ENCODE measurements at regions not wholly inside any gene's neighbourhood (a gene's known extent, or its start where the extent isn't known, plus 50 kb on each side); places are given as distances from the start of the nearest gene placed in this dataset.
"Not testable (repeated sequence)": the region's sequence is repeated elsewhere in the genome, so short reads cannot be mapped to it uniquely, and the experiment has no call there.

DNA sequence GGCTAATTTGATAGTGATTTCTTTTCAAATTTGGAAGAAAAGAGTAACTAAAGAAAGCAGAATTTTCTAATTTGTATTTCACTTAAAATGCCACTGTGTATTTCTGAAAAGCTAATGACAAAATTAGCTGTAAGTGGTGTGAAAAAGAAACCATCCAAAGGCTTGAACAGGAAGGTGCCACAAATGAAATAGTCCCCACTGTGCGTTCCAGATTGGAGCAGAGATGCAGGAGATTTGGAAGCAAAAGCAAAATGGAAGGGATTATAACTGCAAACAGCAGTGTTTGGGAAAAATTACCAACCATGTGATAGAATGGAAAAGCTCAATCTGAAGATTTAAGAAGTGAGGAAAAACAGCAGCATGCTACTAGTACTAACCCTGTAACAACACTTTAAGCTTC is 498.7 kb downstream of the SUCLG1 start:
- no peak for DNase-seq

DNA sequence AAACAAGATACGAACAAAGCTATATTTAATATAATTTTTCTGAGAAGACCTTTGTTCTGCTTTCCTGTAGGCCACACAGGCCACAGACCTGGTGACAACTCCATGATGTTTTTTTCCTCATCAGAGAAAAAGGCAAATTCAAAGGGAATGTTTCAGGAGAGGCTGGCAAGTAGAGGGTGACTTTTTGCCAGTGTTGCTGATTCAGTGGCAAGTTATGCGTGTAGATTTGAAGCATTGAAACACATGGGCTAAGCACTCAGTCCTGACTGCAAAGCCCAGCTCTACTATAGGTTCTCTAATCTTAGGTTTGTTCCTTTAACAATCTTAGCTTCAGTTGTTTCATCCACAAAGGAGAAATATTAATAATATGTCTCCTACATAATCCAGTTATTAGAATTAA is 499.8 kb downstream of the SUCLG1 start:
- no peak for DNase-seq

DNA sequence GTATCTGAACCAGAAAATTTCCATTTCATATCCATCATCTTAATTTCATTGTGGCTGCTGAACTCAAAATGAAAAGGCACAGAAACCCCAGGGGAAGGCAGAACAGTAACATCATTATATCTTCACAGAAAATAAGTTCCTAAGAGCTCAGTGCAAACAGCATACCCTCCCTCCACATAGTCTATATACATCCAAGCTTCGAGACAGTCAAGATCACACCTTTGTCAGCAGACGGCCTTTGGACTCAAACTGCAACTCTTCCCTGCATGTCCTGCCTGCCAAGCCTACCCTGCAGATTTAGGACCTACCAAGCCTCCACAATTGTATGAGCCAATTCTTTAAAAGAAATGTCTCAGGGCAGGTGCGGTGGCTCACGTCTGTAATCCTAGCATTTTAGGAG is 502.1 kb downstream of the SUCLG1 start:
- DNase-seq = no peak

DNA sequence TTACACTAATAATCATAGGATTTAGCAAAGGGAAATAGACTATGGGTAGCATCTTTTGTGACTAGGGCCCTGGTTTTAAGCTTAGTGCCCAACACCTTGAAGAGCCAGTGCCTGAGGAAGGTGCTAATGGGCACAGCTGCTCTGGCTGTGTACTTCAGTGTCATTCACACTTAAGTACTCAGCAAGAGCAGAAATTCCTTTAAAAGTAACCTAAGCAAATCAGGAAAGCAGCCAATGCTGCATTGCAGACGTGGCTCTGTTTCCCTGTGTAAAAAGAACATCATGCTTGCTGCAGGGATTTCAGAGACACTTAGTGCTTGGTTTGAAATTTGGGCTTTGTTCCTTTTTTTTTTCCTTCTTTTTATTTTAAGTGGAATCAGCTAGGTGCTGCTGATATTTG is 505.4 kb downstream of the SUCLG1 start:
- DNase-seq = no peak

DNA sequence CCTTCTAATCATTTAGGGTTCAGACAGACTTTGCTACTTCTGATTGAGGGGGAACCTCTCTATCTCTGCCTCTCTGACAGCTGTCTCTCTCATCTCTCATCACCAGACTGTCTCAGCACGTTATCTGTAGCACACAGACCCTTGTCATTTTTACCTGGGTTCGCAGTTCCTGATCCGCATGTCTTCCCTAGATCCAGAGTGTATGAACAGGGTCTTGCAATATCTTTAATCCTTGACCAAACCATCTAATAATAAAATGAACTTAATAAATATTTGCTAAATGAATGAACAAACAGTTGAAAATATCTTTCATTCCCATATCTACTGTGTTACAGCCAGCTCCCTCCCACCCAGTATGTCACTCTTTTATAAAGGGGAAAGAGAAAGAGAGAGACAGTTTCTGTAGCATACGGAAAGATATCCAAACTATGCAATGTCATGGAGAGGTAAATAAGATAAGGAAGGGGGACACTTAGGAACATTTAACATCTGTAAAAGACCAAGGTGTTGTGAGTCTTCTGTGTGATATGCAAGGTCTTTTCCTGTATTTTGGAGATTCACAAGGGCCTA is 507.6 kb downstream of the SUCLG1 start:
- DNase-seq = no peak

DNA sequence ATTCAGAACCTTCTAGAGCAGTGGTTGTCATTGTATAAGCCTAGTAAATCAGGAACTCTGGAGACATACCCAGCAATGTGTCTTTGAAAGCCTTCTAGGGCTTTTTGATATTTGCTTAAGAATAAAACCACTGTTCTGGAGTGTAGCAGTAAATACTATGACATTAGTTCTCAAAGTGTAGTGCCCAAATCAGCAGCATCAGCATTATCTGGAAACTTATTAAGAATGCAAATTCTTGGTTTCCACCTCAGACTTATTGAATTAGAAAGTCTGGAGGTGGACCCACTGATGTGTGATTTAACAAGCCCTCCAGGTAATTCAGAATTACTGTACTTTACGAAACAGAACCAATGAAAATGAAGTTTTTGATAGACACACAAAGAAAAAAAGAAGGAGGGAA is 509.7 kb downstream of the SUCLG1 start:
- DNase-seq = no peak

DNA sequence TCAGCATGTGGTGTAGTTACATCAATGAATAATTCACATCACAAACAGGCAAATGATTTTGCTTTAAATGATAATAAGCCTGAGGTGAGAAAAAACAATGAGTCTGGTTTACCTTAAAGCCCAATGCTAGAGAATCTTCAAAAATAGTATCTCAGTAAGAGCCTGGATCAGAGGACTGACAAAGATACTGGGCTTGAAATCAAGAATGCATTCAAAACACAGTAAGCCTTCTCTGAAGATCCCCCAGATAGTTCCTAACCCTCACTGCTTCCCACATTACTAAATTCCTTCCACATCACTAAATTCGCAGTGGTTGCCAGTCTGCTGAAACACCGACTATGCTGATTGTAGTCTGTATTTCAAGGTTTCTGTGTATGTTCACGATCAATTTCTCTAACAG is 514.9 kb downstream of the SUCLG1 start:
- peak; percentile 27 for DNase-seq

DNA sequence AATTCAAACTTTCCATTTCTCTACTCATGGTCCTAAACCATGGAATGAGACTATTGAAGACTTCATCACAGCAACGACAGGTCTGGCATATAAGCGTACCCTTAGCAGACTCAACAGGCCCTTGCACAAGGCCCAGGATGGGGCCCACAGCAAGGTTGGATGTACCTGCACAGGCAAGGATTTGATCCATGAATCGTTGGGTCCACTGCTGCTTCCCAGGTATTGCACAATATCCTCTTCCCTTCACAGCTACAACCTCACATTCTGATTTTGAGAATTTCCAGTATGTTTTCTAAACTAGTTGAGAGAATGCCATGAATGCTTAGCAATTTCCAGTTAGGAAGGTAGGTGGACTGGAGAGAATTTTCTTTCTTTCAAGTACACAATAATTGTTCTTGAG is 515.8 kb downstream of the SUCLG1 start:
- no peak for DNase-seq

DNA sequence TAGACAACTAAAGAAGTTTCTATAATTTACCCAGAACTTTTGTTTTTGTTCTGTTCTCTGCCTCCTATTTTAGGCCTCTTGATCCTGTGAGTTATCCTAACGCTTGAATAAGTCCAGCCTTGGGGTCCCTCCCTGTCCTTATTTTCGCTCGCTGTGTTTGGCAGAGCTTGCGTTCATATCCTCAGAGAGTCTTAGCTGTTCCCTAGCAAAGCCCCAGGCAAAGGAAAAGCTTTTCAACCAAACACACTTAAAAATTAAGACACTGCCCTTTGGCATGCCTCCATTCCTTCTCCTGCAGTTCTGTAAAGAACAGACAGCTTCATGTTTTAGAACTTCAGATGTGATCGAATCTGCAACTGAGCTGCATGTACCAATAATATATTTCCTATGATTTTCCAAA is 517.2 kb downstream of the SUCLG1 start:
- peak; percentile 34 for DNase-seq

DNA sequence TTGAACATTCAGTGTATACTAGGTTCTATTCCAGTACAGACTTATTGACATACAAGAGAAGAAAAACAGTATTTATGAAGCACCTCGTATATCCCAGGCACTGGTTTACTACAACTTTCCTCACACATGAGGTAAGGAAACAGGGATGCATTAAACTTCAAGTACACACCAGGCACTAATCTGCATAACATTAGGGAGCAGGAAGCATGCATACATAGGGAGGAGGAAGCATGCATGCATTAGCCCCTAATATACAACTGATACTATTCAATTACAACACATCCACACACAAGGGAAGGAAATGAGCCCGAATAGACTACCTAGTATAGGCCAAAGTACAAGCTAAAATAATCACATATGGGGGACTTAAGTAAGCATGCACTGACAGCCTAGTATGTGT is 525.3 kb downstream of the SUCLG1 start:
- DNase-seq = no peak

DNA sequence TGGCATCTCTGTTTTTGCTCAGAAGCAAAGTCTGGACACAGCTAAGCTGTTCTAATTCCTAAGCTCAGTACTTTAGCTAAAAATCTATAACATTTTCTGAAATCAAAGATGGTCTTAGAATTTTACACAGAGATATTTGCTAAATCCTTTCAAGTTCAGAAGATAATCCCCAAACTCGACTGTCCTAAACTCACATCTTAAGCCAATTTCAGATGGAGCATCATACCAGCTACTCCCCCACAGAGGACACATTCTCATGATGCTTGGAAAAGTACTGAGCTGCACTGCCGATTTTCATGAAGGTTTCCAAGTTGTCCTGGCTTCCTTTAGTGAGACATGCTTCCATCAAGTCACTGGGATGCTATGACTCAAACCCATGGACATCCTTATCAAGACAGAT is 535.5 kb downstream of the SUCLG1 start:
- DNase-seq = no peak

DNA sequence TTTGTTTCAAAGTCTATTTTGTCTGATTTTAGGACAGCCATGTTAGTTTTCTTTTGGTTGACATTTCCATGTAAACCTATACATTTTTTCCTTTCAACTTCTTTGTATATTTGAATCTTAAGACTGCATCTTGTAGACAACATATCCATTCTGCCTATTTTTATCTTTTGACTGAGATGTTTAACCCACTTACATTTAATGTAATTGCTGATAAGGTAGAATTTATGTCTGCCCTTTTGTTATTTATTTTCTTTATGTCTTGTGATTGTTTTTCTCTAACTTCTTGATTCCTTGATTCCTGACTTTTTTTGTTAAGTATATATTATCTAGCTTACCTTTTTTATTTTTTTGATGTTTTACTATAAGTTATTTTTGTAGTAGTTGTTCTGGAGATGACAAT is 542.5 kb downstream of the SUCLG1 start:
- no peak for DNase-seq

DNA sequence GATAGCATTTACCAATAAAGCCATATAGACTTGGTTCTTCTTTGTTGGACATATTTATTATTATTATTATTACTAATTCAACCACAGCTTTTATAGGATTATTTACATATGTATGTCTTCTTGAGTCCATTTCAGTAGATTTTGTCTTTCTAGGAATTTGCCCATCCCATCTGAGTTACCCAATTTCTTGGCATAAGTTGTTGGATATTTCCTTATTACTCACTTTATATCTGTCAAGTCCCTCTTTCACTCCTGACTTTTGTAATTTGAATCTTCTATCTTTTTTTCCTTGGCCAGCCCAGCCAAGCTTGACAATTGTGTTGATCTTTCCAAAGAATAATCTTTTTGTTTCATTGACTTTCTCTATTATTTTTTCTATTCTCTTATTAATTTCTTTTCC is 543.7 kb downstream of the SUCLG1 start:
- DNase-seq = no peak

DNA sequence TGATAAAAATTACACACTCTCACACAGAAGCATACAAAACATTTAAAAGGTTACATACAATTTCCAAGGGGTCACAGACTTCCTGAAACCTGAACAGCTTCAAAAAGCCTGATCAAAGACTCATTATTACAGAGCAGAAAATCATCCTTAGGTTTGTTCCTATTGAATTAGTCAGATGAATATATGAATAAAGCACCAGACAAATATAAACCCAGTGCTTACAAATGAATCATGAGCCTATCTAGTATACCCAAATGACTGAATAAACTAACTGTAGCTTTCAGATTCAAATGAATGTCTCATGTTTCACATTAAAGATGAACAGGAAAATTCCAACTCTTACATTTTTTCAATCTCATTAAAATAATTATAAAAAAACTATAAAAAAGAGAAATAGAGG is 550.3 kb downstream of the SUCLG1 start:
- no peak for DNase-seq

DNA sequence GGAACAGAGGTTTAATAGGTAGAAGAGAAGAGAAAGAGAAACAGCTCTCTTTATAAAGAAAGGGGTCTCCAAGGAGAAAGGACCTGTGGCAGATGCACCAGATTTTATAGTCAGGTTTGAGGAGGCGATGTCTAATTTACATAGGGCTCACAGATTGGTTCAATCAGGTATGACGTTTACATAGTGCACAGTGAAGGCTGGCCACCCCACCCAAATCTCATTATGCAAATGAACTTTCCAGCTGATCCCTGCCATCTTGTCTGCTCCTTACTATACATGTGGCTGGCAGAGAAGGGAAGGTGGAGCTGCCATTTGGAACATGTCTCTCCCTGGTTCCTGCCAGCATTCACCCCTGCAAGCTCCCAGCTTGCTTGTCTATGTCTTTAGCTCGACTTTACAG is 557.8 kb downstream of the SUCLG1 start:
- no peak for DNase-seq

DNA sequence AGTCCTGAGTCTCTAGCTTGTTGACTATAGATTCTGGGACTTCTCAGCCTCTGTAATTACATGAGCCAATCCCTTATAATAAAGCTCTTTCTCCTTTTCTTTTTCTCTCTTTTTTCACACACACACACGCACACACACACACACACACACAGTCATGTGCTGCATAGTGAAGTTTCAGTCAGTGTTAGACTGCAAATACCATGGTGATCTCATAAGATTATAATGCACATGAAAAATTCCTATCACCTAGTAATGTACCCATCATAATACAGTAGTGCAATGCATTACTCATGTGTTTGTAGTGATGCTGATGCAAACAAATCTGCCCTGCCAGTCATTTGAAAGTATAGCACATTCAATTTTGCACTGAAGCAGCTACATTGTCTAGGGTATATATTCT is 558.2 kb downstream of the SUCLG1 start:
- no peak for DNase-seq

DNA sequence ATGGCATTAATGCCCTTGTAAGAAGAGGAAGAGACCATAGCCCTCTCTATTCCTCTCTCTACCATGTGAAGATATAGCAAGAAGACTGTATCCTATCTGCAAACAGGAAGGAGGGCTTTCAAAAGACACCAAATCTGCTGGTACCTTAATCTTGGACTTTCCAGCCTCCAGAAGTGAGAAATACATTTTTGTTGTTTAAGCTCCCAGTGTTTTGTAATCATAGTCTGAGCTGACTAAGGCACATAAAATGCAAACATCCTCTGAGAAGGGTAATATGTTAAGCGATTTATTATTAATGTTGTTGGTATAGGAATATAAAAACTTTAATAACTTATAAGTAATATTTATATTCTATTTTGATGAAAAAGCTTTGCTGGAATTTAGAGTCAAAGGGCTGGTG is 559.8 kb downstream of the SUCLG1 start:
- DNase-seq = no peak

DNA sequence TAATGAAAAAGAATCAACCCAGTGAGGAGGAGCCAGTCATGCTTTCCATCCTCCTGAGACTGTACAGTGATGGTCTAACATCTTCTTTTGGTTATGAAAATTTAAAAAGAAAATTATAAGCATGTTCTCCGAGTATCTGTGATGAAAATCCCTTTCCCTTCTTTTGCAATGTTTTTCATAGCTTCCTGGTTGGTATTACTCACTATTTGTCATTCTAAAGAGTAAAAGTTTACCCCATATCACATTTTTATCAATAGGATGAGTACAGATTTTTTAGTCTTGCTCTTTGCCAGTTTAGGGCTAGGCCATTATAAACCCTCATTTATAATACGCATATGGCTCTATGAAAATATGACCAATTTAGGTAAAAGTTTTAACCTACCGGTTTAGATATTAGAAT is 564.1 kb downstream of the SUCLG1 start:
- no peak for DNase-seq

DNA sequence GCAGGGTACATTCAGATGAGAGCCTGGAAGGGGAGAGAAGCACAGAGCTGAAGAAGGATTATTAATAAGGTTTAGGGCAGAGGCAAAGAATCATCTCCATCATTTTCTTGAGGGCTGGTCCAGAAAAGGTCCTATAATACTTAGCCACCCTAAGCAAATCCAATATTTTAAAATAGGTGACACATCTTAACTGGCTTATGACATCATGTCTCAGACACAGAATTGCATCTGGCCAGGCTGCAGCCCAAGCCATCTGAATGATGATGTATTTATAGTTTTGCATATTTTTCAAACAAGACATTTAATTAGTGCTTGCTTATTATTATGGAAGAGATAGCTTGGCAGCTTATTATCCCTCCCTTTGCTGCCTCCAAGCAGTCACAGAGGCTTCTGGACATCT is 571.3 kb downstream of the SUCLG1 start:
- no peak for DNase-seq

DNA sequence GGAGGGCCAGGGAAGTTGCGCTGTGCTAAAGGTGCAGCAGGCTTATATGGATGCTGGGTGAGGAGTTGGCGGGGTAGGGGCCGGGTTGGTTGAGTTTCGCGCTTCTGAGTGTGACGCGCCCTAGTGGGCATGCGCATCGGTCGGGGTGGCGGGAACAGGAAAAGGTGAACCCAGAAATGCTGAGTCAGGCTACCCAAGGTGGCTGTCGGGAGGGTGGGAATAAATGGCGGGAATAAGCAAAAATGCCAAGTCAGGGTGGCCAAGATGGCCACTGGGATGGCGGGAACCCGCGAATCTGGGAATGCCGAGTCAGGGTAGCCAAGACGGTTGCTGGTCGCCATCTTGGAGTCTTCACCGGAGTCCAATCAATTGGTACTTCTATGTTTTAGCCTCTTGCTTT is 580.0 kb downstream of the SUCLG1 start:
- no peak for DNase-seq

DNA sequence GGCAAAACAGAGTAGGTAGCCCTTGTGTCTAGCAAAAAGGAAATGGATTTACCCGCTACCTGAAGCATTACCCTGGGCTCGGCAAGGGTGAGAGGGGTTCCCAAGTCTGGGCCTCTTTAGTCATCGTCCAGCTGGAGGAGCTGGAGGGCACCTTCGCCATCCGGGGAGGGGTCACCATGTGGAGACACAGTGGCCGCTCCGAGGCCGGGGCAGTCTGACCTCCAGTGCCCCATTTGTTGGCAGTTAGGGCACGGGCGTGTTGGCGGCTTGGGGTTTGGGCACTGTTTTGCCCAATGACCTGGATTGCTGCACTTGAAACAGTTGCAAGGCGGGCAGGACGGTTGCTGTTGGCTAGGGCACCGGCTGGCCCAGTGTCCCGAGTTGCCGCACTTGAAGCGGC is 581.8 kb downstream of the SUCLG1 start:
- DNase-seq = not testable (repeated sequence)

DNA sequence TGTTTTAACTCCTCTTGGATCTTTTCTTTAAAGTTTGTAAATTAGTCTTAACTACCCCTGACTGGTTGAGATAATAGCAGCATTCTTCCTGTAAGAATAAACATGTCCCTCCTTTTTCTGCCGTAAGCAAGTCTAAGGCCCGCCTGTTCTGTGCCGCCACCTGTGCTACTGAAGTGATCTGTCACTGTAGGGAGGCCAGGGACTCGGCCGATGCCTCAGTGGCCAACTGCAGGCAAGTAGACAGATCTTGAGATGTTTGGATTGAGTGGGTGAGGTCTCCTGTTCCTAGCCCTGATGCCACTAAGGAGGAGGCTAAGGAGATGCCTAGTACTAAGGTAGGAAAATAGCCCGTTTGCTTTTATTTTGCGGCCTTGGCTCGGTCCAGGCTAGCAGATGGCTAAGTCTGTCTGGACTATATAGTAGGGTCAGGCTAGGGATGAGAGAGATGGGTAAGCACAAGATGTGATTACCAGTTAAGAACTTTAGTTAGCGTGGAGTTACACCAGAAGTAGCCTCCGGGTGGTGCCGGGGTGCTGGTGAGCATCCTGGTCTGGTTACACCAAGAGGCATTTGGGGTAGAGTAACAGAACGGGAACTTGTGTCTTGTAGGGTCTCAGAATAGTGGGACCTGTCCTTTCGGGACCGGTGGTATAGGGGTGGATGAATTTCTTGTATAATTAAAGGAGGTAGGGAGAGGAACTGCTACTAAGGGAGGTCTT is 584.2 kb downstream of the SUCLG1 start:
- no peak for DNase-seq

DNA sequence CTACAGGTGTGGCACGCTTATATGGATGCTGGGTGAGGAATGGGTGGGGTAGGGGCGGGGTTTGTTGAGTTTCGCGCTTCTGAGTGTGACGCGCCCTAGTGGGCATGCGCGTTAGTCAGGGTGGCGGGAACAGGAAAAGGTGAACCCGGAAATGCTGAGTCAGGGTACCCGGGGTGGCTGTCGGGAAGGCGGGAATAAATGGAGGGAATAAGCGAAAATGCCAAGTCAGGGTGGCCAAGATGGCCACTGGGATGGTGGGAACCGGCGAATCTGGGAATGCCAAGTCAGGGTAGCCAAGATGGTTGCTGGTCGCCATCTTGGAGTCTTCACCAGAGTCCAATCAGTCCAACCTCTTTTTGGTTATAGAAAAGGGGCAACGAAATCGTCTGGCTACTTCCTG is 585.0 kb downstream of the SUCLG1 start:
- DNase-seq = no peak

DNA sequence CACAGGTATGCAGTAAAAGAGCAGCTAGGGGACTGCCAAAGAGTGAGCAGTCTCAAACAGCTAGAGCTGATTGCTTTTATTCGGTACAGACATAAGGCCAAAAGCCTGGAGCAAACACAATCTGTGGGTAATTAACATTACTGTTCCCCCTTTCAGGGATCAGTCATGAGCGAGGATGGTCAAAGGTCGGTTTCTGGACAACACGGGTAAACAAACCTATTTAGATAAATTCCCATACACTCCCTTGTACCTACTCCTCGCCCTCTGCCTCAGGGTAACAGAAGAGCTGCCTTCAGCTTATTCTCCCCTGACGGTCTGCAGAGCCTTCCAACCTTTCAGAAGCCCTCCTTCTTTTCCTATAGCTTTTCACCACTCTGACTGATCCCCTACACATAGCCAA is 586.0 kb downstream of the SUCLG1 start:
- DNase-seq = no peak

DNA sequence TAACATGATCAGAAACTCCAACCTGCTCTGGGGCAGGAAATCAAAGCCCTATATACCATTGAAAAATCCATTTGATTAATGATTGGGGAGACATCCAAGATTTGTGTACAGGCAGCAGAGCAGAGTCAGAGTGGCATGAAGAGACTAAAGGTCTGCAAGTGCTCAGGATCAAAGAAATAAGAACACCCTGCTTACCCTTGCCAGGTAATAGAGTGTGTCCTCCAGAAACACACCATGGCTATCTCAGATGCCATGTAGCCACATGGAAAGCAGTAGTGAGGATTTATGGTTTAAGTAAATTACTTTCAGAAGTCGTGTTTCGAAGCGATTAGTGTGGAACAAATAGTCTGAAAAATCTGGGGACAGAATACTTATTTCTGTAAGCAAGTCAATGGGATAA is 592.9 kb downstream of the SUCLG1 start:
- no peak for DNase-seq

All from hindlimb muscle (tissue), 1 donor.